D721Med (cell line): ENCODE measurements at regions not wholly inside any gene's neighbourhood (a gene's known extent, or its start where the extent isn't known, plus 50 kb on each side); places are given as distances from the start of the nearest gene placed in this dataset.

Experiments used
- DNase-seq: peaks from one replicate; pipeline ENCODE4 v3.0.0; 2011; ENCODE audit warnings: low spot score; ENCODE audit not compliant: insufficient read length
- FAIRE-seq: peaks from 2 replicates; lab custom pipeline; 2011; peaks lifted over from hg19 to GRCh38; lab: Jason Lieb, UNC
- TF ChIP-seq, protein P1 (sequence below): IDR thresholded peaks from 2 replicates; pipeline ENCODE4 v1.5.1; 2012; ENCODE audit warnings: mild to moderate bottlenecking, control low read depth; ENCODE audit not compliant: insufficient read depth; ENCODE audit errors: missing control alignments

DNA sequence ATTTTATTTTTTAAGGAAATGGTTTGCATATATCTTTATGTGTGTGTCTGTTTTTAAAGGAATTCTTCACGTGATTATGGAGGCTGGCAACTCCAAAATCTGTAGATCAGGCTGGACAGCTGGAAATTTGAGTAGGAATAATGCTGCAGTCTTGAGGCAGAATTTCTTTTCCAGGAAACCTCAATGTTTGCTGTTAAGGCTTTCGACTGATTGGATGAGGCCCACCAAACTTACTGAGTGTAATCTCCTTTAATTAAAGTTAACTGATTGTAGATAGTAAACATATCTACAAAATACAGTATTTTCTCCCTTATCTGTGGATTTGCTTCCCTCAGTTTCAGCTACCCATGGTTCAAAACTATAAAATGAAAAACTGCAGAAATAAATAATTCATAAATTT lies 883.1 kb downstream of the TTLL7 start:
- FAIRE-seq (no peak), DNase-seq (no peak)
- TF ChIP-seq, protein P1, sequence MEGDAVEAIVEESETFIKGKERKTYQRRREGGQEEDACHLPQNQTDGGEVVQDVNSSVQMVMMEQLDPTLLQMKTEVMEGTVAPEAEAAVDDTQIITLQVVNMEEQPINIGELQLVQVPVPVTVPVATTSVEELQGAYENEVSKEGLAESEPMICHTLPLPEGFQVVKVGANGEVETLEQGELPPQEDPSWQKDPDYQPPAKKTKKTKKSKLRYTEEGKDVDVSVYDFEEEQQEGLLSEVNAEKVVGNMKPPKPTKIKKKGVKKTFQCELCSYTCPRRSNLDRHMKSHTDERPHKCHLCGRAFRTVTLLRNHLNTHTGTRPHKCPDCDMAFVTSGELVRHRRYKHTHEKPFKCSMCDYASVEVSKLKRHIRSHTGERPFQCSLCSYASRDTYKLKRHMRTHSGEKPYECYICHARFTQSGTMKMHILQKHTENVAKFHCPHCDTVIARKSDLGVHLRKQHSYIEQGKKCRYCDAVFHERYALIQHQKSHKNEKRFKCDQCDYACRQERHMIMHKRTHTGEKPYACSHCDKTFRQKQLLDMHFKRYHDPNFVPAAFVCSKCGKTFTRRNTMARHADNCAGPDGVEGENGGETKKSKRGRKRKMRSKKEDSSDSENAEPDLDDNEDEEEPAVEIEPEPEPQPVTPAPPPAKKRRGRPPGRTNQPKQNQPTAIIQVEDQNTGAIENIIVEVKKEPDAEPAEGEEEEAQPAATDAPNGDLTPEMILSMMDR = no peak

DNA sequence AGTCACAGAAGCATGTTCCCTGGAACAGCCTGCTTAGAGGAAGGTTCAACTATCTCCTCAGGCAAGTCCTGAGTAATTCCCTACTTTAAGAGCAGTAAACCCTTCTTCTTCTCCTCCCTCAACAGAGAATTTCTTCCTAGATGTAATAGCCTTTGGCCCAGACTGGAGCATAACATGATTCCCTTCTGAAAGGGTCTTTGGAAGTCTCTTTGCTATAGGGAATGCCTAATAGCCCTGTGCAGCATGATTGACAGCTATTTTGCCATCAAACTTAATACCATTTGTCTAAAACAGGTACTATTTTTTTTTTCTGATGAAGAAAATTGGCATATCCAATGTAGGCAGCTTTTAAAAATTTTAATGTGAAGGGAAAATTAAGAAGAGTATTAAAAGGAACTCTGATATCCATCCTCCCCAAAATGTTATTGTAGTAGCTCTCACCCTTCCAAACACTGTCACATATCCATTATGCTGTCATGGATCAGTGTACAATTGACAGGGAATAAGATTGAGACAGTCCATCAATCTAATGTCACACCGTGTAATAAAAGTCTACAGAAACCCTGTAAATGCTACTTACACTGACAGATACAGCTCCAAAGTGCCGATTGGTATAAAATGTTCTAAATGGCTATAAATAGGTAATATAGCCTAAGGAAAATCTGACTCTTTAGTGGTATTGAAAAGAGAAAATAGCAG lies 884.6 kb downstream of the TTLL7 start:
- FAIRE-seq (no peak), DNase-seq (no peak)
- TF ChIP-seq, protein P1 = no peak

DNA sequence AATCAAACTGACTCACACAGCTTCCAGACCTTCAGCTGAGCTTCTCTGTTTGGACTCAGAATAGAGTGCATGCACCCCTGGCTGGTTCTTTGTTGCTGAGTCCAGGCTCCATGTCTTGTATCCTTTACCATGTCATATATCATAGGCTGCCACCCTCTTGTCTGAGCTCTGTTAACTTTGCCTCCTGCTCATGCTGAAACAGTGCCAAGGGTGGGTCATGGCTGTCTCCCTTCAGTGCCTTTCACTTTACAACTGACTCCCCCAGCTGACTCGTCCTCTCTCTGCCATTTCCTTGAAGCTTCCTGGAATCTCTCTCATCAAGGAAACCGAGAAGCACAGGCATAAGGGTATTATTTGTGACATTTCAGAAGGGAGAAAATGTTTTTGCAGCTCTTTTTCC lies 885.3 kb downstream of the TTLL7 start:
- FAIRE-seq = no peak
- TF ChIP-seq, protein P1 = no peak
- no peak for DNase-seq

DNA sequence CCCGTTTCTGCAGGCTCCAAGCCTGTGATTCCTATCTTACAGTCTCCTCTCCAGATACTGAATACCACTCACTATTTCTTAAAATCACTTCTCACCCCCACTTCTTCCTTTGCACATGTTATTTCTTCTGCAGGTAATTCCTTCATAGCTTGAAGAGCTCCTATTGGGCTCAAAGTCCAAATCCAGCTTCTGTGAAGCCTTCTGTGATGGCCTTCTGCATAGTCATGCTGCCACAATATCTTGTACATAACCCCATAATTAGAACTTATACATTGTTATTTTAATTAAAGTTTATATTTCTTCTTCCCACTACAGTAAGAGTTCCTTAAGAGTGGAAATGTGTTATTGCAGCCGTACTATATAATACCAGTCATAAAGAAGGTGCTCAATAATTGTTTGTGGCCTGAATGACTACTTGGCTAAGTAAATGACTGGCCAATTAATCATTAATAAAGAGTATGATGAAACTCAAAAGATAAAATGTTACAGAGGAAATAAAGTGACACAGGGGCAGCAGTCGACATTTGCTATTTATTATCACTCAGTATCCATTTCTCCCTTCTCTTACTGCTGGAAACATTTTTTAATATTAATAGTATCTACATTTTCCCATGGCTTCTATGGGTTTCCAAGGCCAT lies 886.6 kb downstream of the TTLL7 start:
- DNase-seq (no peak), FAIRE-seq (no peak)
- TF ChIP-seq, protein P1 = no peak

DNA sequence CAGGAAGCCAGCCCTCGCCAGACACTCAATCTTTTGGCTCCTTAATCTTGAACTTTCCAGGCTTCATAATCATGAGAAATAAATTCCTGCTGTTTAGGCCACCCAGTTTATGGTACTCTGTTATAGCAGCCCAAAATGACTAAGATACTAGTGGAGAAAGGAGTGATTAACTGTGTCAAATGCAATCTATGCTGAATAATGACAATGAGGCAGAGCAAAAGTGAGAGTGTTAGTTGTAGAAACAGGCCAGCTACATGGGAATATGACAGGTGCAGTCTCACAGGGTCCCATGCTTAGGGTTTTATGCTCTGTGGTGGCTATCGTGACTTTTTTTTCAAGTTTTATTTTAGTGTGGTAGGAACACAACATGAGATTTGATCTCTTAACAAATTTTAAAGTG lies 888.8 kb downstream of the TTLL7 start:
- FAIRE-seq (no peak), DNase-seq (no peak)
- TF ChIP-seq, protein P1 = no peak

DNA sequence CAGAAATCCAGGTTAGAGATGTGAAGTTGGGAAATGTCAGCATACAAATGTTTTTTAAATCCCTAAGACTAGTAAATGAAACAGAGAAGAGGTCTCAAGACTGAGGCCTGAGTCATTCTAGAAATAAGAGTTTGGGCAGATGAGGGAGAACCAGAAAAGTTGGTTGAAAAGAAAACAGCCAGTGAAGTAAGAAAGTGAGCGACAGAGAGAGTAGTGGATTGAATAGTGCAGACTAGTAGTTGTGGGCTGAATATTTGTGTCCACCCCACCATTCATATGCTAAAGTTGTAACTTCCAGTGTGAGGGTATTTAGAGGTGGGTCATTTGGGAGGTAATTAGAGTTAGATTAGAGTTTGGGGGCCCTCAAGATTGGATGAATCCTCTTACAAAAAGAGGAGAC lies 889.2 kb downstream of the TTLL7 start:
- DNase-seq = no peak
- FAIRE-seq = no peak

More for the DNA sequence above, 889.2 kb downstream of the TTLL7 start:
- TF ChIP-seq, protein P1 = no peak
